EH (cell line): ENCODE measurements at regions not wholly inside any gene's neighbourhood (a gene's known extent, or its start where the extent isn't known, plus 50 kb on each side); places are given as distances from the start of the nearest gene placed in this dataset.

ENCODE experiments used
- DNase-seq: peaks from one replicate; pipeline ENCODE4 v3.0.0-alpha.2; 2015; ENCODE audit warnings: low read depth

- no peak for DNase-seq
Measured at GRCh38 chr14:41957459-41957858, 350.8 kb downstream of the LRFN5 start.
